ENCODE measurements at regions not wholly inside any gene's neighbourhood (a gene's known extent, or its start where the extent isn't known, plus 50 kb on each side); places are given as distances from the start of the nearest gene placed in this dataset.

DNA sequence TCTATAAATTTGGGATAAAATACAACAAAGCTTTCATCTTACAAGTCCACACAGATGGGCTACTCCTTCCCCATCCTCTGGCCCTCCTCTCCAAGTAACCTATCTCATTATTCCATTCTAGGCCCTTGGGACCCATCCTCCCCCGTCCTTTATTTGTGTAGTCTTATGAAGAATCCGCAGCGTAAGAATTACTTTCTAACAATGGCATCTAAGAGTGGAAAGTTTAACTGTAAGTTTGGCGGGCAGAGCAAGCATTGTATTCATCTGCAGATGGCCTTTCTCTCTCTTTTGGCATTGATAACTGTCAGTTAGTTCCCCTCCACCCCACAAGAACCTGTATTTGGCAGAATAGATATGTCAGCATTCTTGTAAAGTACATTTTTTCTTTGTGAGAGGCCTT lies 91.9 kb upstream of the TSPAN2 start:
- no peak overlapping the region for H3K4me3 ChIP-seq (ENCODE audit: low read length)
- DNase-seq (no peak), ATAC-seq (ENCODE audit: poor library complexity) (no peak)
- H3K36me3 ChIP-seq (ENCODE audit: insufficient read depth, low read length), result no peaks in the 10 kb centered on the region
- H3K9me3 ChIP-seq (ENCODE audit: control insufficient read depth in 1 of 2, insufficient read depth in 1 of 2, low read length in 2 of 2), result peaks cover 0 to 5% of the 10 kb centered on the region in 2 experiments
- H3K4me1 ChIP-seq (ENCODE audit: insufficient read depth, low read length), result no peaks in the 10 kb centered on the region
- Mint-ChIP-seq H3K36me3 (ENCODE audit: low read depth) (no peaks in the 10 kb centered on the region), H3K4me3 (no peak overlapping the region), H3K4me1 (ENCODE audit: low read depth) (no peaks in the 10 kb centered on the region), H3K9me3 (no peaks in the 10 kb centered on the region), H3K27ac (no peak overlapping the region), H3K27me3 (peaks cover 4% of the 10 kb centered on the region)
- no peak overlapping the region for H3K27ac ChIP-seq (ENCODE audit: low read depth in 1 of 2, low read length in 2 of 2)
- TF ChIP-seq, protein P1, sequence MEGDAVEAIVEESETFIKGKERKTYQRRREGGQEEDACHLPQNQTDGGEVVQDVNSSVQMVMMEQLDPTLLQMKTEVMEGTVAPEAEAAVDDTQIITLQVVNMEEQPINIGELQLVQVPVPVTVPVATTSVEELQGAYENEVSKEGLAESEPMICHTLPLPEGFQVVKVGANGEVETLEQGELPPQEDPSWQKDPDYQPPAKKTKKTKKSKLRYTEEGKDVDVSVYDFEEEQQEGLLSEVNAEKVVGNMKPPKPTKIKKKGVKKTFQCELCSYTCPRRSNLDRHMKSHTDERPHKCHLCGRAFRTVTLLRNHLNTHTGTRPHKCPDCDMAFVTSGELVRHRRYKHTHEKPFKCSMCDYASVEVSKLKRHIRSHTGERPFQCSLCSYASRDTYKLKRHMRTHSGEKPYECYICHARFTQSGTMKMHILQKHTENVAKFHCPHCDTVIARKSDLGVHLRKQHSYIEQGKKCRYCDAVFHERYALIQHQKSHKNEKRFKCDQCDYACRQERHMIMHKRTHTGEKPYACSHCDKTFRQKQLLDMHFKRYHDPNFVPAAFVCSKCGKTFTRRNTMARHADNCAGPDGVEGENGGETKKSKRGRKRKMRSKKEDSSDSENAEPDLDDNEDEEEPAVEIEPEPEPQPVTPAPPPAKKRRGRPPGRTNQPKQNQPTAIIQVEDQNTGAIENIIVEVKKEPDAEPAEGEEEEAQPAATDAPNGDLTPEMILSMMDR (IDR thresholded peaks at IDR 0.05), result no peak
- no peaks in the 10 kb centered on the region for H3K27me3 ChIP-seq (ENCODE audit: control insufficient read depth in 1 of 2, insufficient read depth in 2 of 2, low read length in 2 of 2)
- POLR2A ChIA-PET, result no interaction called here
- intact Hi-C loops (cut with DNase I, micrococcal nuclease), result no loop called here
- CTCF ChIA-PET, result no interaction called here

DNA sequence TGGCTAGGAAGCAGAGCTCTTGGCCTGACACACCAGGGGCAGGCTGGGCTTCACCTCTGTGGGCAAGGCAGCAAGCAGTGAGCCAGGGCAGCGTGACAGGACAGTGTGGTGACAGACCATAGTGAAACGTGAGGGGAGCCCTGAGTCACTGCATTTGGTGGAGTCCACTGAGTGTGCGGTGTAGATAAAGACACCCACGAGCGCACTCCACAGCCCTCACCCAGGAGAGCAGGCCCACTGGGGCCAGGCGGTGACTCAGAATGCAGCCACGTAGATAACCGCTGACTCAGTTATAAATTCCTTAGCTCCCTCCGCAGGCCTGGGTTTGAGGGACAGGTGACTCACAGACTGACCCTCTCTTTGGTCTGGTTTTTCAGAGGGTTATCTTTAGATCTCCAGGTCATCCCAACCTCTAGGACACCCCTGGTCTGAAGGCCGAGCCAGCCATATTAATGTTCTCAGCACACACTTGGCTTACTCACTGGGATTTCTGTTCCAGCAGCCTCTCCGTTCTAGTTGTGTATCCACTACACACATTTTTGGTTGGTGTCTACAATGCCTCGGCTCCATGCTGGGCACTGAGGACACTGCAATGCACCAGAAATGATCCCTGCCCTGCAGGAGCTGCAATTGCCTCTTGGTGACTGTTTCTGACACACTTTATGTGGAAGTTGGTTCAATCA lies 90.2 kb upstream of the TSPAN2 start:
- H3K27me3 ChIP-seq (ENCODE audit: control insufficient read depth in 1 of 2, insufficient read depth in 2 of 2, low read length in 2 of 2), result peaks cover 0 to 2% of the 10 kb centered on the region in 2 experiments
- Mint-ChIP-seq H3K4me3 (no peak overlapping the region), H3K4me1 (ENCODE audit: low read depth) (no peaks in the 10 kb centered on the region), H3K9me3 (no peaks in the 10 kb centered on the region), H3K27me3 (peaks cover 8% of the 10 kb centered on the region), H3K36me3 (ENCODE audit: low read depth) (no peaks in the 10 kb centered on the region), H3K27ac (no peak overlapping the region)
- DNase-seq, result no peak
- TF ChIP-seq, protein P1 (IDR thresholded peaks at IDR 0.05), result no peak
- H3K4me3 ChIP-seq (ENCODE audit: low read length), result no peak overlapping the region
- ChIA-PET CTCF (no interaction called here), POLR2A (no interaction called here)
- intact Hi-C loops (cut with DNase I, micrococcal nuclease), result no loop called here
- H3K27ac ChIP-seq (ENCODE audit: low read depth in 1 of 2, low read length in 2 of 2), result no peak overlapping the region
- H3K9me3 ChIP-seq (ENCODE audit: control insufficient read depth in 1 of 2, insufficient read depth in 1 of 2, low read length in 2 of 2), result peaks cover 0 to 5% of the 10 kb centered on the region in 2 experiments
- ATAC-seq (ENCODE audit: poor library complexity), result no peak
- H3K4me1 ChIP-seq (ENCODE audit: insufficient read depth, low read length), result no peaks in the 10 kb centered on the region
- no peaks in the 10 kb centered on the region for H3K36me3 ChIP-seq (ENCODE audit: insufficient read depth, low read length)

DNA sequence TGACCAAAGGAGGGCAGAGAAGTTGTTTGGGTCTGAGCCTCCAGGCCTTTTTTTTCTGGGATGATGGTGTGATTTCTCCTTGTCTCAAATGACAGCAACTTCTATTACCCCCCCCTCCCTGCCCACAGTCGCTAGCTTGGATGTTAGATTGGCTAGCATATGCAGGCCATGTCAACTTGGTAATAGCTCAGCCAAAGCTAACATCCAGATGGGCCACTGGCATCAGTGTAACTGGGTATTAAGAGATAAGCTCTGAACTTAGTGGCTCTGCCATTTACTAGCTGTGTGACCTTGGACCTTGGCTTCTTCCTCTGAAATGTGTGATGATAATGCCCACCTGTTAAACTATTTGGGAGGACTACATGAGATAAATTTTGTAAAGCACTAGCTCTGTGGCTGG lies 86.9 kb upstream of the TSPAN2 start:
- H3K27ac Mint-ChIP-seq, result no peak overlapping the region
- intact Hi-C loops (cut with DNase I, micrococcal nuclease), result no loop called here
- DNase-seq, result no peak
- no peaks in the 10 kb centered on the region for H3K36me3 Mint-ChIP-seq (ENCODE audit: low read depth)
- Histone ChIP-seq H3K36me3 (ENCODE audit: insufficient read depth, low read length) (no peaks in the 10 kb centered on the region), H3K9me3 (ENCODE audit: control insufficient read depth in 1 of 2, insufficient read depth in 1 of 2, low read length in 2 of 2) (peaks cover 0 to 5% of the 10 kb centered on the region in 2 experiments), H3K4me3 (ENCODE audit: low read length) (no peak overlapping the region), H3K4me1 (ENCODE audit: insufficient read depth, low read length) (no peaks in the 10 kb centered on the region), H3K27me3 (ENCODE audit: control insufficient read depth in 1 of 2, insufficient read depth in 2 of 2, low read length in 2 of 2) (peaks cover 1 to 2% of the 10 kb centered on the region in 2 experiments), H3K27ac (ENCODE audit: low read depth in 1 of 2, low read length in 2 of 2) (no peak overlapping the region)
- H3K4me3 Mint-ChIP-seq, result no peak overlapping the region
- H3K4me1 Mint-ChIP-seq (ENCODE audit: low read depth), result no peaks in the 10 kb centered on the region
- POLR2A ChIA-PET, result no interaction called here
- TF ChIP-seq, protein P1 (IDR thresholded peaks at IDR 0.05), result no peak
- H3K9me3 Mint-ChIP-seq, result no peaks in the 10 kb centered on the region
- H3K27me3 Mint-ChIP-seq, result peaks cover 24% of the 10 kb centered on the region
- CTCF ChIA-PET, result no interaction called here
- ATAC-seq (ENCODE audit: poor library complexity), result no peak

Data from CD4-positive, alpha-beta T cell (primary cell).